LNCAP (cell line): ENCODE measurements at regions not wholly inside any gene's neighbourhood (a gene's known extent, or its start where the extent isn't known, plus 50 kb on each side); places are given as distances from the start of the nearest gene placed in this dataset.

Experiments
- TF ChIP-seq, protein P1 (sequence below): fragments of 450-650 bp; IDR thresholded peaks from 2 replicates; pipeline ENCODE4 v1.5.1; 2017; ENCODE audit warnings: mild to moderate bottlenecking

- TF ChIP-seq, protein P1, sequence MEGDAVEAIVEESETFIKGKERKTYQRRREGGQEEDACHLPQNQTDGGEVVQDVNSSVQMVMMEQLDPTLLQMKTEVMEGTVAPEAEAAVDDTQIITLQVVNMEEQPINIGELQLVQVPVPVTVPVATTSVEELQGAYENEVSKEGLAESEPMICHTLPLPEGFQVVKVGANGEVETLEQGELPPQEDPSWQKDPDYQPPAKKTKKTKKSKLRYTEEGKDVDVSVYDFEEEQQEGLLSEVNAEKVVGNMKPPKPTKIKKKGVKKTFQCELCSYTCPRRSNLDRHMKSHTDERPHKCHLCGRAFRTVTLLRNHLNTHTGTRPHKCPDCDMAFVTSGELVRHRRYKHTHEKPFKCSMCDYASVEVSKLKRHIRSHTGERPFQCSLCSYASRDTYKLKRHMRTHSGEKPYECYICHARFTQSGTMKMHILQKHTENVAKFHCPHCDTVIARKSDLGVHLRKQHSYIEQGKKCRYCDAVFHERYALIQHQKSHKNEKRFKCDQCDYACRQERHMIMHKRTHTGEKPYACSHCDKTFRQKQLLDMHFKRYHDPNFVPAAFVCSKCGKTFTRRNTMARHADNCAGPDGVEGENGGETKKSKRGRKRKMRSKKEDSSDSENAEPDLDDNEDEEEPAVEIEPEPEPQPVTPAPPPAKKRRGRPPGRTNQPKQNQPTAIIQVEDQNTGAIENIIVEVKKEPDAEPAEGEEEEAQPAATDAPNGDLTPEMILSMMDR = no peak
Measured at GRCh38 chr4:181890911-181891310, 352.3 kb upstream of the TENM3 start.

GRCh38 chr4:181896614-181897013 is 346.6 kb upstream of the TENM3 start:
- TF ChIP-seq, protein P1 = no peak

GRCh38 chr4:181897935-181898334 is 345.3 kb upstream of the TENM3 start:
- TF ChIP-seq, protein P1 = no peak

- TF ChIP-seq, protein P1 = no peak
Measured at GRCh38 chr4:181905708-181906107, 337.5 kb upstream of the TENM3 start.

DNA sequence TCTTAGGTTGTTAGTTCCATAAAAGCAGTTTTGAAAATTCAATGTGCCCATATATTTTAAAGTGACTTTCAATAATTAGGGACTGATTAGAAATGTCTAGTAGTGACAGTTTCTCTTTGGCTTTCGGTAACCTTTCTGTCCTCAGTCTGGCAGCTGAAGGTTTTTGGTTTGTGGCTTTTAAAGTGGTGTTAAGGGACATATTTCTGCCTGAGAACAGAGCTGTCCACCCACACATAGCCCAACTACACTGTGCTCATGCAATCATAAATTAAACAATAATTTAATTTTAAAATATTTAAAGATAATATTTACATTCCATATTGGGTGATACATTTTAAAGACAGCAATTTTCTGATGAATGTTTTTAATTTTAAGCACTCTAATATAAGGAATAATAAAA is 335.0 kb upstream of the TENM3 start:
- TF ChIP-seq, protein P1 = no peak

DNA sequence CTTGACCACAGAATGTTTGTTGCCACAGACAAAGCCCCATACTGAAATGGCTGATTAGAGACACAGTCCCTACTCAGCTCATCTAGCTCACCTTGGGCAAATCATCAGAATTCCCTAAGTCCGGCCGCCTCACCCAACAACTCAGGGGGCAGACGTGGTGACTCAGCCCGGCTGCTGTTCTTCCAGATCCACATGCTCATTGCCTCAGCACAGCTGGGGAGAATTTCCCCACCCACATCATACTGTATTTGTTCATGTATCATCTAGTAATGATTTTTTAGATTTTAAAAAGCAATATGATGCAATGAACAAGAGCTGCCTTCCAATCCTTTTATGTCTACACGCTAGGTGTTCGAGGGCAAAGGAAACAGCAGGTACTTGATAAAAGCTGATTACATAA is 333.8 kb upstream of the TENM3 start:
- TF ChIP-seq, protein P1 = no peak

- TF ChIP-seq, protein P1 = no peak
Measured at GRCh38 chr4:181911420-181911819, 331.8 kb upstream of the TENM3 start.

GRCh38 chr4:181933471-181933870 is 309.7 kb upstream of the TENM3 start:
- TF ChIP-seq, protein P1 = no peak
